ENCODE measurements at regions not wholly inside any gene's neighbourhood (a gene's known extent, or its start where the extent isn't known, plus 50 kb on each side); places are given as distances from the start of the nearest gene placed in this dataset.
"Not testable (repeated sequence)": the region's sequence is repeated elsewhere in the genome, so short reads cannot be mapped to it uniquely, and the experiment has no call there.

DNA sequence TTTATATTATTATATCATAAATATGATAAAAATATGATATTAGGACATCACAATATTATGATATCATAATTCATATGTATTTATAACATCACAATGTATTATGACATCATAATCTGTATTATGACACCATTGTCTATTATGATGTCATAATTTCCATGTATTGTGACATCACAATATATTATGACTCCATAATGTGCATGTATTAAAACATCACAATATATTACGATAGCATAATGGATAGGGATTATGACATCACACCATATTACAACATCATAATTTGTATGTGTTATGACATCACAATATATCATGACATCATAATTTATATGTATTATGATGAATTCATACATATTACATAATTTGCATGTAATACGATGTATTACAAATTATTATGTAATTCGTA is 1755.9 kb downstream of the TP53TG3F start:
- Mint-ChIP-seq H3K9me3 (ENCODE audit: unreplicated experiment) (peaks cover 46% of the 10 kb centered on the region), H3K36me3 (ENCODE audit: unreplicated experiment) (no peaks in the 10 kb centered on the region), H3K27me3 (ENCODE audit: unreplicated experiment) (no peaks in the 10 kb centered on the region), H3K4me3 (ENCODE audit: unreplicated experiment) (no peak overlapping the region), H3K4me1 (ENCODE audit: unreplicated experiment) (no peaks in the 10 kb centered on the region), H3K27ac (ENCODE audit: unreplicated experiment) (no peak overlapping the region)
- no peak for TF ChIP-seq CTCF (IDR thresholded peaks at IDR 0.05)
- DNase-seq (ENCODE audit: extremely low spot score, unreplicated experiment): no peak

GRCh38 chr16:35216261-35216660 is 1756.8 kb downstream of the TP53TG3F start:
- H3K4me3 Mint-ChIP-seq (ENCODE audit: unreplicated experiment); DNase-seq (ENCODE audit: extremely low spot score, unreplicated experiment); H3K27ac Mint-ChIP-seq (ENCODE audit: unreplicated experiment); H3K4me1 Mint-ChIP-seq (ENCODE audit: unreplicated experiment); H3K36me3 Mint-ChIP-seq (ENCODE audit: unreplicated experiment); H3K27me3 Mint-ChIP-seq (ENCODE audit: unreplicated experiment): not testable (repeated sequence)
- peaks cover 44% of the 10 kb centered on the region for H3K9me3 Mint-ChIP-seq (ENCODE audit: unreplicated experiment)

DNA sequence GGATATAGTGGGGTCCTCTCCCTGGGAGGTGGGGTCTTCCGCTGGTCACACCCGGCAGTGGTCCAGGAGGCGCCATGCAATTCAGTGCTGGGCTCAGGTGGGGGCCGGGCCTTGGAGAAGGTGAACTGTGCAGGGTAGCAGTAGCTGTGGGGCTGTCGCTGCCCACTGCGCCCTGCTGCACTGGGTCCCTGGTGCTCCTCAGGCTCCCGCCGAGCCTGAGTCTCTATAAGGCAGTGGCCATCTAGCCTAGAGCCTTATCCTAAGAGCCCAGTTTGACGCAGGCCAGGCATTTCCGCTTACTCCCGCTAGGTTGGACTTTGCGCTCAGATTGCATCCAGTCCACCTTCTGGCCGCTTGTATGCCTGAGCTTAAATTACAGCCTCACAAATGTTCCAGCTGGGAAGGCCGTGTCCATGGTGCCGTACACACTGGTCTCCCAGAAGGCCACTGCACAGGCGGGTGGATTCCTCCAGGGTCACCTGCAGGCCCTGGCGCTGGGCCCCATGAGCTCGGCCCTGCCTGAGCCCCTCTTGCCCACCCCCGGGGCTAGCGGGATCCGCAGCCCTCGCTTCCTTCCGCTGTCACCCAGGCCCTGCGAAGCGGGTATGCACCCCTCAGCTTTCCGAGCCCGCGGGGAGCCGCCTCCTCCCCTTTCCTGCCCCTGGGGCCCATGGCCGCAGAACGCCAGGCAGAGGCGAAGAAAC is 1762.2 kb downstream of the TP53TG3F start:
- H3K27me3 Mint-ChIP-seq (ENCODE audit: unreplicated experiment): no peaks in the 10 kb centered on the region
- TF ChIP-seq CTCF (IDR thresholded peaks at IDR 0.05): no peak
- H3K9me3 Mint-ChIP-seq (ENCODE audit: unreplicated experiment): peaks cover 30% of the 10 kb centered on the region
- no peaks in the 10 kb centered on the region for H3K4me1 Mint-ChIP-seq (ENCODE audit: unreplicated experiment)
- no peaks in the 10 kb centered on the region for H3K36me3 Mint-ChIP-seq (ENCODE audit: unreplicated experiment)
- H3K4me3 Mint-ChIP-seq (ENCODE audit: unreplicated experiment): no peak overlapping the region
- DNase-seq (ENCODE audit: extremely low spot score, unreplicated experiment): peak; percentile 81
- H3K27ac Mint-ChIP-seq (ENCODE audit: unreplicated experiment): no peak overlapping the region

GRCh38 chr16:35234679-35235078 is 1775.3 kb downstream of the TP53TG3F start:
- no peak overlapping the region for H3K4me3 Mint-ChIP-seq (ENCODE audit: unreplicated experiment)
- DNase-seq (ENCODE audit: extremely low spot score, unreplicated experiment): no peak
- no peak for TF ChIP-seq CTCF (IDR thresholded peaks at IDR 0.05)
- peaks cover 21% of the 10 kb centered on the region for H3K9me3 Mint-ChIP-seq (ENCODE audit: unreplicated experiment)
- no peaks in the 10 kb centered on the region for H3K27me3 Mint-ChIP-seq (ENCODE audit: unreplicated experiment)
- no peaks in the 10 kb centered on the region for H3K36me3 Mint-ChIP-seq (ENCODE audit: unreplicated experiment)
- H3K4me1 Mint-ChIP-seq (ENCODE audit: unreplicated experiment): no peaks in the 10 kb centered on the region
- H3K27ac Mint-ChIP-seq (ENCODE audit: unreplicated experiment): no peak overlapping the region

DNA sequence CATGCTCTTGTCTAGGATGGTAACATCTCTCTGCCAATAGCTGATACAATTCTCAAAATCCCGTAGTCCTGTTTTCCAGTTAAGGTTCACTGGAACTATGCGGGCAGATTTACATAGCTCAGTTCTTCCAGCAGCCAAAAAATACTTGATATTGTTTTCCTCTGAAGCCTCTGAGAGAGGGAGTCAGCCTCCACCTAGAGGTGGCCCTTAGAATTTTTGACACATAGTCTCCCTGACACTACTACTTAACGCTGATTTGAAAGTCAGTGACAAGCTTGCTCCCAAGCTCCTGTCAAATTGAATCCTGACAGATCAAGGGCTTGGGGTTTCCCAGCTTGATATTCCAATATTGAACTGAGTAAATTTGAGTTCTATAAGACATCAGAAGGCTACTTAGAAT is 1780.1 kb downstream of the TP53TG3F start:
- Mint-ChIP-seq H3K4me1 (ENCODE audit: unreplicated experiment) (no peaks in the 10 kb centered on the region), H3K36me3 (ENCODE audit: unreplicated experiment) (no peaks in the 10 kb centered on the region), H3K27me3 (ENCODE audit: unreplicated experiment) (no peaks in the 10 kb centered on the region), H3K9me3 (ENCODE audit: unreplicated experiment) (peaks cover 51% of the 10 kb centered on the region), H3K27ac (ENCODE audit: unreplicated experiment) (no peak overlapping the region), H3K4me3 (ENCODE audit: unreplicated experiment) (no peak overlapping the region)
- no peak for DNase-seq (ENCODE audit: extremely low spot score, unreplicated experiment)
- TF ChIP-seq CTCF (IDR thresholded peaks at IDR 0.05): no peak

Data from osteocyte (in vitro differentiated cells).